Endometrium (tissue), 2 donors: ENCODE measurements at regions not wholly inside any gene's neighbourhood (a gene's known extent, or its start where the extent isn't known, plus 50 kb on each side); places are given as distances from the start of the nearest gene placed in this dataset.
"Not testable (repeated sequence)": the region's sequence is repeated elsewhere in the genome, so short reads cannot be mapped to it uniquely, and the experiment has no call there.

Experiments used
- FAIRE-seq: peaks from 2 replicates; lab custom pipeline; 2012; peaks lifted over from hg19 to GRCh38; lab: Jason Lieb, UNC
- donor health status: control.
- donor health status: control.

DNA sequence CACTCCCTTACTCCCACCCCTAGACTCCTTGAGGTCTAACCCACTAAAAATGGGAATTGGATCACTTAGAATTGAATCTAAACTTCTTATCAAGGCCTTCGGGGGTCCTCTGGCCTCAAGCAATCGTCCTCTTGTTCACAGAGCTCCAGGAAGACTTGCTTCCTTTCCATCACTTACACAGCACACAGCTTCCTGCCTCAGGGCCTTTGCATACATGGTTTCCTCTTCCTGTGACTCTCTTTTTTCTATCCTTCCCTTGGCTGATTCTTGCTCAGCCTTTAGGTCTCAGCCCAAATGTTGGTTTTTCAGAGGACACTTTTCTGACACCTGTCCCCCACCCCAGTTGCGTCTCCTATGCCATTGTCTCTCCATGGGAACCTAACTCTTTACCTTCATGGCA, 50.0 kb upstream of the ALDH1B1 start:
- FAIRE-seq, result no peak

DNA sequence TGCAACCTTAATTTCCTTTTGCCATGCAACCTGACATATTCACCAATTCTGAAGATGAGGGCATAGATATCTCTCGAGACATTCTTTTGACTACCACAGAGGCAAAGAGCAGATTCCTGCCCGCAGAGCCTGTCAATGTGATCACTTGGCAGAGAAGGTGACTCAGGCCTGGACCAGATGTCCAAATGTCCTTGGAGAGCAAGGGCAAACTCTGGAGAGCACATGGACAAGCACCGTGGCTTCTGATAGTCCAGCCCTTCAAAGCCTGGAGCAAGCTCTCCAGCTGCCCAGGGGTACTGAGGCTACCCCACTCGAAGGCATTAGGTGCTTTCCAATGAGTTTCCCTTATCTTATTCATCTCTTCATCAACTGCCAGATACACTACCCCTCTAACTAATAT, 50.4 kb upstream of the ALDH1B1 start:
- no peak for FAIRE-seq

DNA sequence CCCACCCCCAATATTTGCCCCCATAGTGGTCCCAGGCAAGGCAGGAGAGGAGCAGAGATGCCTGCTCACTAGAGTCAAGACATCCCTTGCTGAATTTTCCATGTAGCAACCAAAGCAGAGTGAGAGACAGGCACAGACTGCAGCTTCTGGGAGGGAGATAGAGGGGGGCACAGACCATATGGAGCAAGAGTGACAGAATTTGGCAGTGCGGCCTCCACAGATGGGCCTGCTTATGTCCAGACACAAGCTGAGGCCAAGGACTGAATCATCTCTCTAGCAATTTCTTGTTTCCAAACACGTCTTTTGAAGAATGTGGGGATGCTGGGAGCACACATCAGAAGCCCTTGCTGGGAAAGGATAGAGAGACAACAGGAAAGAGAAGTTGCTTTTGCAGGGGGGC, 53.0 kb upstream of the ALDH1B1 start:
- no peak for FAIRE-seq

DNA sequence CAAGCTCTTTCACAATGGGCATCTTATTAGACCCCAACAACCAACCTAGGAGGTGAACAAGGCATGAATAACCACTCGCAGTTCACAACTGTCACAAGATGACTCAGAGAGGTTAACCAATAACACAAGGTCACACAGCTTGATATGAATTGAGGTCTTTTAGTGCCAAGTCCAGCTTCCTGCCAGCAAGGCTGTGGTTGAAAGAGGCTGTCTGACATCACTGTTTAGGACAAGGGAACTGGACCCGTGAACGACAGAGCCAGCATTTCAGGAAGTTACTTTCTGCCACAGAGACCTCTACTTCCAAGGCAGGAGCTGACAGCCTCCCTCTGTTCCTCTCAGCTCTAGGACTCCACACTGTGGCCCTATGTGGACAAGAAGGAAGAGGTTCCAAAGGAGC, 53.4 kb upstream of the ALDH1B1 start:
- FAIRE-seq, result no peak

DNA sequence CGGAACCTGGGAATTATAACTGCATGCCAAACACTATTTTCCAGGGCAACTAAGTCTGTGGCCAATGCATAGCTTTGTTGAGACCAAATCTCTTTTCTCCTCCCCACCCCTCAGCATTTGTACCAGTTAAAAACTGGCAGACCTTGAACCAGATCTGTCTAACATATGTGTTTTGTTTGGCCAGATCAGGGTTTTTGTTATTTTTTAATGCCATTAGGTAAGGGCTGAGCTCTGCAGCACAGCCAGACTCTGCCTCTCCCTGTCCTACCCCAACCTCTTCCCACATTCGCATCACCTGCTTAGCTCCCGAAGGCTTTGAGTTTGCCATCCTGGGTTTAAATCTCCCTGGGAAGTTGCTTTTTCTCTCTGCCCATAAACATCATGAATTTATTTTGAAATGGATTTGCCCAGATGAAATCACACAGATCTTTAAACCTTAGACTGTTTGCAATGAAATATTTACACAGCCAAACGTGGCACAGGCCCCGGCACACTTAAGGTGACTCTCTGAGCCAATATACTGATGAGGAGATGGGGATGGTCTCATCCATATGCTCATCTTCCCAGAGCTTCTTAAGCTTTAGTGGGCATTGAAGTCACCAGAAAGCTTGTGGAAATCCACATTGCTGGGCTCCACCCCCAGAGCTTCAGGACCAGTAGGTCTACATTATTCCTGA, 54.0 kb upstream of the ALDH1B1 start:
- no peak for FAIRE-seq

DNA sequence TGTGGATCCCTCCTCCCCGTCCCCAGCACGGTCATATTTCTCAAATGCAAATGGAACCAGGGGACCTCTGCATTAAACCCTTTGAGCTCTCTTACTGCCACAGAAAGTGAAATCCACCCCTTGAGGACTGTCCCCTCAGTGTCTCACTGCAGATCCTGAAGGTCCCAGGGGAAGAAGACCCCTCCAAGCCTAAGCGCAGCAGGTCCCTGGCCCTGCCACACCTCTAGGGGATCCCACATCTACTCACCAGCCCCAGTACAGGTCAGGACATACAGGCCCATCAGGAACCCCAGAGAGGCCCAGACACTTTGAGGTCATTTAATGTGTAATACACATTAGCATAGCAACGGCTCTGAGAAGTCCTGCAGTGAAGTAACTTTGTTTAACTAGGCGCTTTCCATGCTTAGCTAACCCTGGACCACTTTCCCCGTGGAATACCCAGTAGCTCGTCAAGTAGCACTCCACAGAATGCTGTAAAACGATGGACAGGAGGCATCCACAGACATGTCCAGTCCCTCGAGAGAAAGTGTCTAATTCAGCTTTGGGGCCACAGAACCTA, 54.7 kb upstream of the ALDH1B1 start:
- no peak for FAIRE-seq

DNA sequence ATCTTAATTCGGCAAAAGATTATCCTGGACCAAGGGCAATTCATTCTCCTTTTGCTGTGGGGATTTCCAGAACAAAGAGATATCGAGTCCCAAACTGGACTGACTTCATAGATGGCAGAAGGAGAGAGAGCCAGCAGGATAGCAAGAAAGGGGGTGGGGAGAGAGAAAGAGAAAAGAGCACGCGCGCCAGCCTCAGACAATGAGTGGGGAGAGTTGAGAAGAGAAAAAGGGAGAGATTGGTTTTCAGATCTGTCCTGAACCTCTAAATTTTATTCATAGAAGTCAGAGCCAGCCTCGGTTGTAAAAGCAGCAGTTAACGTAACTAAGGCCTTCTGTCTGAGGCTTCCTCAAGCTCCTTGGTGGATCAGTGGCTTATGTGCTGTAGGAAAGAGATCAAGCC, 55.3 kb upstream of the ALDH1B1 start:
- FAIRE-seq, result no peak

DNA sequence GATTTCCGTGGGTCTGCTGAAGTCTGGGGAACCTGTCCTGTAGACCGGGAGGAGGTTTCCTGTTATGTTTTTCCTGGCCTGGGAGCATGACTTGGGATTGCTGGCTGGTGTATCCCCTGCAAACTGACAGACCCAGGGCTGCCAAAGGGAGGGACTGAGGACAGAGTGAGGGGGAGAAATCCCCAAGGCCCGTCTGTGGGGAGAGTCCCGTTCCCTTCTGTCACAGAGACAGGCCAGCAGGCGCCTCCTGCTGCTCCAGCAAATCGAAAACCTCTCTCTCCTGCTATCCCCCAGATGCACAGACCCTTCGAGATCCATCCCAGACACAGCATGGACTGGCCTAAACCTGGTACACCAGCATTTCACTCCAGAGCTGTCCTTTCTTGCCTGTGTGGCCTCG, 56.2 kb upstream of the ALDH1B1 start:
- no peak for FAIRE-seq

DNA sequence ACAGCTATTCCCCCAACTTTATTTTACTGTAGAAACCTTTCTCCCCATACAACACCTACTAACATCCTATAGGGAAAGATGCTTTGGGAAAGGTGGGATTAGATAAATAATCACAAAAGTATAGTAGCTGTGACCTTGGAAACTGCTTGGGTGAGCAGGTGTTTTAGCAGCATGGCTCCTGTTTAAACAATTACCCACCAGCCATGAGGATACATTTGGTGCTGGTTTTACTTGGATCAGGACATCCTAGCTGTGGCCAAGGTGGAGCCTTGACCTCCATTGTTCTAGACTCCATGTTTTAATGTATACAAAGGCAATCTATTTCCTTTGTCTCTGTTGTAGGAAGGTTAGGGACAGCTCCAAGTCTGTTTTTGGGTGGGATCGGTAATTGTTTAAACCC, 56.8 kb upstream of the ALDH1B1 start:
- no peak for FAIRE-seq

DNA sequence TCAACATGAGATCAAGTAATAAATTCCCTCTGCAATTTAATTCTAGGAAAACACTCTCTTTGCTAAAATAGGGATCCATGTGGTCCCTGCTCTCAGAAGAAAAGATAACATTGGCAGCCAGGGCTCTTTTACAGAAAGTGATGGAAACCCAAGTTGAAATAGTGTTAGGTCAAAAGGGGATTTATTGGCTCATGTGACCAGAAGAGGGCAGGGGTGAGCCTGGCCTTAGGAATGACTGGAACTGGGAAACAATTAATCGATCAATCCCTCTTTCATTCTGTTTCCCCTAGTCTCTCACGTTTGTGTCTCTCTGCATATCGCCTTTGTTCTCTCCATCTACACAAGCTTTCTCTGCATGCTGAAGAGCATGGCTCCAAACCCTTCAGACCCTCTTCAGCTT, 58.3 kb upstream of the ALDH1B1 start:
- FAIRE-seq, result no peak

DNA sequence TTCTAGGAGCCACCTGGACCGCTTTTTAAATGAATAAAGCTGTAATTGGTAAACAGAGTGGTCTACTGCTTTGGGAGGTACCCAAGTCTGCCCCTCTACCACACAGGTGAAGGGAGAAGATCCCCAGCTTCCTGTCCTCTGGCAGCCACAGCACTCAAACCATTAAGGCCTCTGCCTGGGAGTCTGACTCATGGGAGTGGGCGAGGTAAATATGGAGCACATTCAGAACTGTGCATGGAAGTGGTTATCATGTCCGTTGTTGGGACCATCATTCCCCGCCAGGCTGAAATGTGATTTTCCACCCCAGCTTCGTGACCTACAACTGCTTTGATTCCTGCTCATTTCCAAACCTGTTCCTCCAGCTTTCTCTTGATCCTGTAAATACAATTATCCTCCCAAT, 59.5 kb upstream of the ALDH1B1 start:
- no peak for FAIRE-seq

DNA sequence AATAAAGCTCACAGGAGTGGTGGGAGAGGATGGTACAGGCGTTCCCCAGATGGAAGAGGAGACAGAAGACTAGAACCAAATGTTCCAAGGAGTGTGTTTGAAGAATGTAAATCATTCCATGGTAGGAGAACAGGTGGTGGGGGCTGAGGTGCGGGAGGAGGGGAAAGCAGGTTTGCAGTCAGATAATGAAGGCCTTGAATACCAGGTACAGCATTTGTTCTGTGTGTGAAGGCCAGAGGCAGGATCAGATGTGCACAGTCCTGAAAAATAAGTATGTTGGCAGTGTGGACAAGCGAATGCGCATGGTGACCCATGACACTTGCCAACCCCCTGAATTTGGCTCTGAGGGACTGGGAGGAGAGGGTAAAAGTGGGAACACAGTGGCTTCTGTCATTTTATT, 59.9 kb upstream of the ALDH1B1 start:
- FAIRE-seq, result no peak

DNA sequence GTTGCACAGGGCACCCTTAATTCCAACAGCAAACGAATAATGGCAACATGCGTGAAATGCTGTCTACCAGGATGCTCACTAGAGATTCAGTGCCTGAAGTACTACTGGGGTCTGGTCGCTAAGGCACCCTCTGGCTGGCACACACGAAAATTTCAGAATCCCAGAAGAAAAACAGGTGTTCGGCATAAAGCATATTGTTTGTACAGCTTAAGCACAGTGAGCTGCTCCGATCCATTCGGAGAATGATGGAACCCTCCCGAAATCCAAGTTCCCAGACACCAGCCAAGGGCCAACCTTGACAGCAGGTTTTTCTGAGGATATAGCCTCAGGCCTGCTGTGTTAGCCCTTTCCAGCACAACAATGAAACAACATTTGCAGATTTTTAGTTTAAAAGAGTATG, 61.4 kb upstream of the ALDH1B1 start:
- FAIRE-seq, result no peak

DNA sequence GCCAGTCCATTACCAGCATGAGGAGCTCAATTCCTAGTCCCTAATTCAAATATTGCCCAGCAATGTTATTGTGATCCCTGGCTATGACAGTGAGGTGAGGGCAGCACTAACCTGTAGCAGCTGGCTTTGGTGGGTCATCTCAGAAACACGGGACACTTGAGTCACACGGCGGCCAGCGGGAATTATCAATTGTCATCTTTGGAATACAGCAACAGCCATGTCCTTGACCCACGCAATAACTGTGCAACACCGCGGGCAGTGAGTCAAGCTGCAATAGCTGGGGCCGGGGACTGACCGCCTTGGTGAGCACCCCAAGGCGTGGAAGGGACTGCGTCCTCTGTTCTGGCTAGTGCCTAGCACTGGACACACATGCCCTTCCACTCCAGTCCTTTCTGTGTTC, 62.5 kb upstream of the ALDH1B1 start:
- no peak for FAIRE-seq

DNA sequence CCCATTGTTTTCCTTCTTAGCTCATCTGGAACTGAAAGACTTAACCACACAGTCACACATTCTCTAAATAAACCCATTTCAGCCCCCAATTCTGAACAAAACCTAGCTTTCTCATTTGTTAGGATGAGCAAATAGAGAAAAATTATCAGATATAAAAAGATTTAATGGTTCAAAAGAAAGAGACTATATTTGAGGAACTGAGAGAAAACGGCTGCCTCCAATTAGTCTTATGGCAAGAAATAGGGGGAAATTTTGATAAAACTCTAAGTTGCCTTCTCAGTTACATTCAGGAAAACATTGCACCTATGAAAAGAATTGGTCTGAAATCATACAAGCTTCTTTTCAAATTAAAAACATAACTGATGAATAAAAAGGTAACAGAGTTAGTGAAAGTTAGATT, 63.7 kb upstream of the ALDH1B1 start:
- FAIRE-seq, result no peak

DNA sequence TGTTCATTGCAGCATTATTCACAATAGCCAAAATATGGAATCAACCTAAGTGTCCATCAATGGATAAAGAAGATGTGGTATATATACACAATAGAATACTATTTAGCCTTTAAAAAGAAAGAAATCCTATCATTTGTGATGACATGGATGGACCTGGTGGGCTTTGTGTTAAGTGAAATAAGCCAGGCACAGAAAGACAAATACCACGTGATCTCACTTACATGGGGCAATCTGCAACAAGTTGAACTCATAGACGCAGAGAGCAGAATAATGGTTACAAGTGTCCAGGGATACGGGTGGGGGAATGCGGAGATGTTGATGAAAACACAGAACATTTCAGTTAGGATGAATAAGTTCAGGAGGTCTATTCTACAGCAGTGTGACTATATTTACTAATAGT, 66.4 kb upstream of the ALDH1B1 start:
- FAIRE-seq, result no peak

DNA sequence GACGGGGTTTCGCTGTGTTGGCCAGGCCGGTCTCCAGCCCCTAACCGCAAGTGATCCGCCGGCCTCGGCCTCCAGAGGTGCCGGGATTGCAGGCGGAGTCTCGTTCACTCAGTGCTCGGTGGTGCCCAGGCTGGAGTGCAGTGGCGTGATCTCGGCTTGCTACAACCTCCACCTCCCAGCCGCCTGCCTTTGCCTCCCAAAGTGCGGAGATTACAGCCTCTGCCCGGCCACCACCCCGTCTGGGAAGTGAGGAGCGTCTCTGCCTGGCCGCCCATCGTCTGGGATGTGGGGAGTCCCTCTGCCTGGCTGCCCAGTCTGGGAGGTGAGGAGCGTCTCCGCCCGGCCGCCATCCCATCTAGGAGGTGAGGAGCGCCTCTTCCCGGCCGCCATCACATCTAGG, 68.3 kb upstream of the ALDH1B1 start:
- FAIRE-seq, result not testable (repeated sequence)

DNA sequence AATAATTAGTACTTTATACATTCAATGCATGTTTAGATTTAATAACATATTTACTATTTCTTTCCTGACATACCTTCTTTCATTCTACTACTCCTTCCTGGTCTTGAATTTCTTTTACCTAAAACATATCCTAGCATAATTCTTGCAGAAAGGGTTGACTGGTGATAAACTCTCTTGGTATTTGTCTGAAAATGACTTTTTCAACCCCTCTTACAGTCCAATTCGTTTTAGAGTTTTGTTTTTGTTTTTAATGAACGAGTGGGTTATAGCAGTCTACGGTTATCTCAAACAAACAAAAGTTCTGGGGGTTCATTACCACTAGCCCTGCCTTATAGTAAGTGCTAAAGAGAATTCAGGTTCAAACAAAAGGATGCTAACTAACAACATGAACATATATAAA, 69.6 kb upstream of the ALDH1B1 start:
- no peak for FAIRE-seq

DNA sequence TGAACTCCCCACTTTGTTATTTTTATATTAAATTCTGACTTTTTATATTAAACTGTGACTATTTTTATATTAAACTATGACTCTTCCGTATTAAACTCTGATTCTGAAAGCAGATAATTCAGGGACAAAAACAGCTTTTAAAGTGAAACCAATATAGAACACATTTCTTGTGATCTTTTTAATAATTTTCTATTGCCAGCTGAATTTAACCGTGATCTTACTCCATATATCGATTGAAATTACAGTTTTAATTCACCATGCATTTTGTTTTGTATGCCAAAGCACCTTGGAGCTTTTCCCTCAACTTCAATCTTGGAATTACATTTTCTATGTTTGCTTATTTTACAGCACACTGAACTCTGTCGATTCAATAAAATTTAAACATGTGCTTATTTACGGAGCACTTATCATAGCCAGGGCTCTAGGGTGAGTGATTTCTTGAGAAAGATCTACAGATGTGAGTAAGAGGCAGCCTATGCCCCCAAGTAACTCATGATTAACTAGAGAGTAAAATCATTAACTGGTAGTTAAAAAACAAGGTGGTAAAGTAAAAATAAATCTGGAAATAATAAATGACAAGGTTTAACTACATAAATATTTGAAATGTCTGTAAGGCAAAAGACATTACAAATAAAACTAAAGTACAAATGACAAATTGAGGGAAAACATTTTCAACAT, 72.9 kb upstream of the ALDH1B1 start:
- FAIRE-seq, result peak; percentile 41

DNA sequence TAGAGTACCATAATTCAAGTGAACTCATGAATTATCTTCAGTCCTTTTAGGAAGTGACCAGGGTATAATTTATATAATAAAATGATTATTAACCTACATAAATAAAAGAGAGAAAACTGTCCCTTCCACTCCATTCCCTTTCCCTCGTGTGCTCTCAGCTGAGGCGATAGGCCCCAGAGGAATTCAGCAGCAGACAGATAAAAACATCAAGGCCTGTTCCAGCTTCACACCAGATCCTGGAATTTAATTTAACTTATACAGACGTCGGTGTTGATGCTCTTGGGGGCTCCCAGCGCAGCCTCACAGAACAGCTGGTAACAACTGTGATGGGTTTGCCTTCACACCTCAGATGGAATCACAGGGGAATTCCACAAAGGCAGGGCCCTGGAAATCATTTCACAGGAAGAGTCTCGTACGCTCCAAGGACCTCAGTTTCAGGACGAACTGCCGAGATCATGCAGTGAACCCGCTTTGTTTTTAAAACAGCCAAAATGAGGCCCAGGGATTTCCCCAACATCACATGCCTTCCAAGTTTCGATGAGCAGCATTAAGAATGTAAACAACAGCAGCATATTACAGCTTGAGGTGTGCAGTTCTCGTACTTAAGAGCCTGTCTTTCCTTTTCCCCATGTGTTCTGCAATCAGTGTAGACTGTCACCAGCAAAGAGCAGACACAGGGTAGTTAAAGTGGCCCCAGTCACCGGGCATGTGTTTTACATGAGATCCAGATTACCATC, 73.6 kb upstream of the ALDH1B1 start:
- no peak for FAIRE-seq

DNA sequence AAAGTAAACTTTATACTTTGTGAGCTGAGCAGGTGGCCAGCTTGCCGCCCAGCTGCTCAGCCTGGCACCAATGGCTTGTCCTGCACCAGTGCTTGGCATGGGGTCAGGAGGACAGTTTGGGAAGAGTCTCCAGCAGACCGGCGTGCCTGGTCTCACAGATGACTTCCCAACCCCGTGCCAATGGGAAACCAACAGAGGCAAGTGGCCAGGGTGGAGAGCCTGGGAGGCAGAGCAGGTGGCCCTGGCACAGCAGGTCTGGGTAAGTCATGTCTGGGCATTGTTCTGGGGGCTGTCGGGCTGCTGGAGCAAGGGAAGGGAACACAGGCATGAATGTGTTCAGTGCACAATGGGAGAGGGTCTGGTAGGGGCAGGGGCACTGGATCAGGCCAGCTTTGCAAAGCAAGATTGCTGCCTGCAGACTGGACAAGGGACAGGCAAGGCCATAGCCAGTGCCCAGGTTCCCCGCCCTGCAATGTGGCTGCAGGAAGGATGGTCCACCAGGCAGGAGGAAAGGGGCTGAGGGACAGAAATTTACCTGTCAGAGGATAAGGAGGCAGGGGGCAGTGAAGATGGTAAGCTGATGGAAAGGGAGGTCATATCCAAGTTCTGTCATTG, 76.2 kb upstream of the ALDH1B1 start:
- FAIRE-seq, result no peak

DNA sequence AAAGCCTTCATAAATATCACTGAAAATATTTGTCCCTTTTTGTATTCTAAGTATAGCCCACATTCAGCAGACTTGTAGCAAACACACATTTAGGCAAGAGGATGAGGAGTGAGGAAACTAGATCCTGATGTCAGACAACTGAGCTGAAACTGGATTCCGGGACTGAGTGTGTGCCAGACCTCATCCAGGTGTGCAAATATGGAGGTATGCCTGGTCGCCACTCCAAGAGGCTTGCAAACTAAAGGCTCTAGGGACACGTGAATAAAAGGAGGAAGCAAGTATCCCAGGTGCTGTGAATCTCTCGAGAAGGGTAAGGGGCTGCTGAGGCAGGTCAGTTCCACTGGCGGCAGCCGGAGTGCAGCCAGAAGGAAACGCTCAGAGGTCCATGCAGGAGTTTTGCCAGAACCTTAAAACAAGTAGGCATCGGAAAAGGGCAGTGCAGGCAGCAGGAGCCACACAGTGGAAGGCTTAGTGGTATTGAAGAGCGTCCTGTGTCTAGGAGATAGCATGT, 77.4 kb upstream of the ALDH1B1 start:
- FAIRE-seq, result no peak

DNA sequence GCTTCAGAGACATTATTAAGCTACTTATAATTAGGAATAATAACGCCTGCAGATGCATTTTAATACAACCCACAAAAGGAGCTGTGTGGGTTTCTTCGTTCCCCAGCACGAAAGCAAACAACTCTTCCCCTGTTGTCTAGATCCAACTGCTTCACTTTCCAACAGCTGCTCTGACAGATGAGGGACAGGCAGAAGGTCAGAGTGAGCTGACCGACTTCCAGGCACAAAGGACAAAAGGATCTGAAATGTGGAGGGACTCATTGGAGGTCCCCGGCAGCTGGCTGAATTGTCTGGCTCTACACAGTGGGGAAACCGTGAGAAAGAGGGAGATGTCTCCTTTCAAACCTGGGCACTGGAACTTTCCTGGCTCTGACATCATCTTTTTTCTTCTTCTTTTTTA, 79.1 kb upstream of the ALDH1B1 start:
- FAIRE-seq, result no peak
